ENCODE measurements at regions not wholly inside any gene's neighbourhood (a gene's known extent, or its start where the extent isn't known, plus 50 kb on each side); places are given as distances from the start of the nearest gene placed in this dataset.

GRCh38 chr9:79143211-79143610, 428.6 kb upstream of the TLE4 start:
- no peak for TF ChIP-seq CTCF (IDR thresholded peaks at IDR 0.05)
- TF ChIP-seq POLR2A (IDR thresholded peaks at IDR 0.05) = no peak

All from thyroid gland (tissue), 4 donors.